HCT116 (cell line): ENCODE measurements at regions not wholly inside any gene's neighbourhood (a gene's known extent, or its start where the extent isn't known, plus 50 kb on each side); places are given as distances from the start of the nearest gene placed in this dataset.

Source experiments
- ATAC-seq: fragments of 200-7000 bp; cut with Tn5 transposase; 2 replicates; pipeline ENCODE4 v1.9.1; 2020; ENCODE audit warnings: mild to moderate bottlenecking, moderate library complexity
- BruUV-seq: library from RNA; stranded (reverse); fragments of 400-500 nt; replicated peaks from 2 replicates; lab custom pipeline; 2021; lab: Mats Ljungman, UMichigan
- CTCF ChIA-PET: fragments of 300-600 bp; sonication (Branson Sonifier 250); formaldehyde crosslinking; loops from one replicate; lab custom pipeline; 2021; ENCODE audit warnings: antibody characterized with exemption; lab: Charles Lee
- POLR2A ChIA-PET: fragments of 300-600, 350-600 bp; sonication (Branson Sonifier 250); formaldehyde crosslinking; loops from one replicate; lab custom pipeline; 2021; ENCODE audit warnings: antibody characterized with exemption; lab: Charles Lee
- RAD21 ChIA-PET, 2 experiments: fragments of 300-600 bp; sonication (Branson Sonifier 250); formaldehyde crosslinking; loops; one replicate each; lab custom pipeline; 2023; ENCODE audit warnings: low total read pairs in 2 of 2; ENCODE audit not compliant: uncharacterized antibody in 2 of 2, unreplicated experiment in 2 of 2, low non-redundant PET in 1 of 2; lab: Charles Lee
- DNase-seq: peaks from one replicate; pipeline ENCODE4 v3.0.0-alpha.2; 2010; ENCODE audit warnings: low read depth, low spot score
- H2AFZ ChIP-seq: fragments of 200-600 bp; shearing (Covaris generic), sonication (generic); 2 replicates; pipeline ENCODE4 v1.6.1; 2017; ENCODE audit warnings: low read depth, mixed run types, mixed read lengths, antibody characterized with exemption, low read length; ENCODE audit not compliant: poor library complexity, severe bottlenecking
- H3K27ac ChIP-seq: 2 replicates; pipeline ENCODE4 v1.5.1; 2012; ENCODE audit warnings: low read depth, low read length
- H3K27me3 ChIP-seq: fragments of 200-600 bp; sonication (generic); 2 replicates; pipeline ENCODE4 v1.6.1; 2016; ENCODE audit warnings: mixed run types, low read length, mixed read lengths; ENCODE audit not compliant: insufficient read depth
- H3K36me3 ChIP-seq, 2 experiments: fragments of 200-500 bp in 1 of 2; fragments of 200-600 bp in 1 of 2; sonication (Bioruptor generic) in 1 of 2; sonication (generic) in 1 of 2; 2 replicates each; pipeline versions ENCODE4 v1.5.1 to v1.6.1; 2014 to 2016; ENCODE audit warnings: low read length in 2 of 2, inconsistent platforms in 1 of 2, mixed read lengths in 1 of 2, mixed run types in 1 of 2; ENCODE audit not compliant: insufficient read depth in 2 of 2, control insufficient read depth in 1 of 2
- H3K4me1 ChIP-seq, 2 experiments: fragments of 200-600 bp in 1 of 2; sonication (generic) in 1 of 2; 2 replicates each; pipeline versions ENCODE4 v1.5.1 to v1.6.1; 2012 to 2017; ENCODE audit warnings: low read length in 2 of 2, inconsistent platforms in 1 of 2, mild to moderate bottlenecking in 1 of 2, mixed read lengths in 1 of 2, mixed run types in 1 of 2, moderate library complexity in 1 of 2; ENCODE audit not compliant: insufficient read depth in 2 of 2, control insufficient read depth in 1 of 2
- H3K4me2 ChIP-seq: fragments of 200-600 bp; sonication (generic); 2 replicates; pipeline ENCODE4 v1.6.1; 2017; ENCODE audit warnings: mixed run types, low read length, mixed read lengths
- H3K4me3 ChIP-seq, 2 experiments: fragments of 200-600 bp in 1 of 2; sonication (generic) in 1 of 2; replicated peaks in 1 of 2; 2 replicates each; pipeline ENCODE4 v1.5.1; 2011 to 2016; ENCODE audit warnings: low read length in 2 of 2, control low read depth in 1 of 2, low read depth in 1 of 2, mild to moderate bottlenecking in 1 of 2, mixed read lengths in 1 of 2, mixed run types in 1 of 2
- H3K79me2 ChIP-seq: fragments of 200-600 bp; sonication (generic); 2 replicates; pipeline ENCODE4 v1.6.1; 2017; ENCODE audit warnings: mild to moderate bottlenecking, mixed run types, low read length, moderate library complexity, mixed read lengths; ENCODE audit not compliant: insufficient read depth
- H3K9ac ChIP-seq: fragments of 200-600 bp; sonication (generic); 2 replicates; pipeline ENCODE4 v1.6.1; 2016; ENCODE audit warnings: low read length, mixed read lengths
- H3K9me2 ChIP-seq: fragments of 200-600 bp; sonication (generic), shearing (Covaris generic); 2 replicates; pipeline ENCODE4 v1.6.1; 2017; ENCODE audit warnings: mixed run types, mild to moderate bottlenecking, moderate library complexity; ENCODE audit not compliant: insufficient read depth
- H3K9me3 ChIP-seq, 2 experiments: fragments of 200-500 bp in 1 of 2; fragments of 200-600 bp in 1 of 2; sonication (Bioruptor generic) in 1 of 2; sonication (generic) in 1 of 2; 2 replicates each; pipeline ENCODE4 v1.6.1; 2014 to 2017; ENCODE audit warnings: low read length in 2 of 2, mixed read lengths in 2 of 2, inconsistent platforms in 1 of 2, low read depth in 1 of 2, mild to moderate bottlenecking in 1 of 2, mixed run types in 1 of 2, moderate library complexity in 1 of 2; ENCODE audit not compliant: control insufficient read depth in 1 of 2, insufficient read depth in 1 of 2
- H4K20me1 ChIP-seq: fragments of 200-600 bp; sonication (generic), shearing (Covaris generic); 2 replicates; pipeline ENCODE4 v1.6.1; 2017; ENCODE audit warnings: mixed run types, mild to moderate bottlenecking, moderate library complexity; ENCODE audit not compliant: insufficient read depth
- ATF3 ChIP-seq: IDR thresholded peaks from 2 replicates; pipeline ENCODE4 v1.6.1; 2012
- CEBPB ChIP-seq: IDR thresholded peaks from 2 replicates; pipeline ENCODE4 v1.6.1; 2012; ENCODE audit warnings: low read depth
- CTCF ChIP-seq, 3 experiments: fragments of 200-600 bp in 1 of 3; sonication (generic) in 1 of 3; IDR thresholded peaks in 2 of 3; conservative IDR thresholded peaks in 1 of 3; 2 replicates each; pipeline ENCODE4 v1.5.1; 2012 to 2017; ENCODE audit warnings: low read depth in 2 of 3, low read length in 2 of 3, antibody characterized with exemption in 1 of 3, borderline replicate concordance in 1 of 3, control low read depth in 1 of 3, mild to moderate bottlenecking in 1 of 3, mixed read lengths in 1 of 3, mixed run types in 1 of 3, moderate library complexity in 1 of 3; ENCODE audit not compliant: insufficient read depth in 1 of 3
- ELF1 ChIP-seq: IDR thresholded peaks from 2 replicates; pipeline ENCODE4 v1.6.1; 2012; ENCODE audit warnings: low read depth, borderline replicate concordance
- EZH2 ChIP-seq: fragments of 200-600 bp; sonication (generic); IDR thresholded peaks from 2 replicates; pipeline ENCODE4 v1.6.1; 2017; ENCODE audit warnings: antibody characterized with exemption, mixed run types
- FOSL1 ChIP-seq: IDR thresholded peaks from 2 replicates; pipeline ENCODE4 v1.6.1; 2012; ENCODE audit warnings: low read depth
- SP1 ChIP-seq: IDR thresholded peaks from 2 replicates; pipeline ENCODE4 v1.6.1; 2012; ENCODE audit warnings: low read depth
- SRF ChIP-seq: IDR thresholded peaks from 2 replicates; pipeline ENCODE4 v1.6.1; 2012; ENCODE audit warnings: low read depth
- TCF7L2 ChIP-seq: IDR thresholded peaks from 2 replicates; pipeline ENCODE4 v1.7.0; 2011; ENCODE audit warnings: borderline replicate concordance, inconsistent platforms; ENCODE audit not compliant: insufficient read depth, insufficient read length; ENCODE audit errors: extremely low read depth
- YY1 ChIP-seq: IDR thresholded peaks from 2 replicates; pipeline ENCODE4 v1.6.1; 2011; ENCODE audit warnings: low read length, low read depth, moderate library complexity, mild to moderate bottlenecking; ENCODE audit not compliant: insufficient replicate concordance; ENCODE audit errors: extremely low read depth
- ZFX ChIP-seq: fragments of 450-650 bp; IDR thresholded peaks from 2 replicates; pipeline ENCODE4 v1.6.1; 2017
- ZNF274 ChIP-seq: fragments of 200-500 bp; sonication (Bioruptor generic); IDR thresholded peaks from 2 replicates; pipeline ENCODE4 v1.6.1; 2014; ENCODE audit warnings: mild to moderate bottlenecking, low read depth, low read length, inconsistent platforms
- intact Hi-C: fragments of 100-400 bp; cut with micrococcal nuclease; formaldehyde crosslinking; loops from 2 replicates; pipeline ENCODE4 v1.10.0; 2022

- TF ChIP-seq ELF1: no peak
- no peak for TF ChIP-seq FOSL1
- TF ChIP-seq TCF7L2: no peak
- no peak for TF ChIP-seq ATF3
- TF ChIP-seq SRF: no peak
- no peak for TF ChIP-seq CTCF (IDR thresholded peaks at IDR 0.05 in 2 of 3, conservative IDR thresholded peaks at IDR 0.05 in 1 of 3; ENCODE audit: borderline replicate concordance in 1 of 3, insufficient read depth in 1 of 3, low read depth in 2 of 3, low read length in 2 of 3)
- no peak for TF ChIP-seq YY1
- TF ChIP-seq SP1: no peak
- TF ChIP-seq ZFX: no peak
- TF ChIP-seq EZH2: no peak
- no peak for TF ChIP-seq ZNF274
- no peak for TF ChIP-seq CEBPB
- Histone ChIP-seq H3K27ac (no peak overlapping the region), H4K20me1 (no peaks in the 10 kb centered on the region), H3K9me3 (no peaks in the 10 kb centered on the region), H2AFZ (no peak overlapping the region), H3K79me2 (no peaks in the 10 kb centered on the region), H3K4me3 (no peak overlapping the region), H3K27me3 (peaks cover 43% of the 10 kb centered on the region; the same call in 1 of the 2 replicates), H3K9ac (no peak overlapping the region), H3K36me3 (no peaks in the 10 kb centered on the region), H3K4me1 (peaks cover 0 to 10% of the 10 kb centered on the region in 2 experiments; a peak in 2 of 4 replicates), H3K4me2 (no peak overlapping the region), H3K9me2 (no peaks in the 10 kb centered on the region)
- no peak for ATAC-seq
- no peak for DNase-seq
- POLR2A ChIA-PET: no interaction called here
- BruUV-seq: no TSS peak
- RAD21 ChIA-PET: no interaction called here
- CTCF ChIA-PET: no interaction called here
- intact Hi-C loops: loop anchor here (5.0 kb wide), 1 partner anchor 445 kb away; no protein-coding TSS in a partner anchor
Measured at GRCh38 chr5:5667136-5667554, 244.7 kb downstream of the ICE1 start.
